GM18520 (cell line): ENCODE measurements at regions not wholly inside any gene's neighbourhood (a gene's known extent, or its start where the extent isn't known, plus 50 kb on each side); places are given as distances from the start of the nearest gene placed in this dataset.
"Not testable (repeated sequence)": the region's sequence is repeated elsewhere in the genome, so short reads cannot be mapped to it uniquely, and the experiment has no call there.

Experiments used
- ATAC-seq: cut with Tn5 transposase; IDR thresholded peaks from one replicate; pipeline ENCODE4 v1.9.1; 2021; ENCODE audit not compliant: unreplicated experiment

DNA sequence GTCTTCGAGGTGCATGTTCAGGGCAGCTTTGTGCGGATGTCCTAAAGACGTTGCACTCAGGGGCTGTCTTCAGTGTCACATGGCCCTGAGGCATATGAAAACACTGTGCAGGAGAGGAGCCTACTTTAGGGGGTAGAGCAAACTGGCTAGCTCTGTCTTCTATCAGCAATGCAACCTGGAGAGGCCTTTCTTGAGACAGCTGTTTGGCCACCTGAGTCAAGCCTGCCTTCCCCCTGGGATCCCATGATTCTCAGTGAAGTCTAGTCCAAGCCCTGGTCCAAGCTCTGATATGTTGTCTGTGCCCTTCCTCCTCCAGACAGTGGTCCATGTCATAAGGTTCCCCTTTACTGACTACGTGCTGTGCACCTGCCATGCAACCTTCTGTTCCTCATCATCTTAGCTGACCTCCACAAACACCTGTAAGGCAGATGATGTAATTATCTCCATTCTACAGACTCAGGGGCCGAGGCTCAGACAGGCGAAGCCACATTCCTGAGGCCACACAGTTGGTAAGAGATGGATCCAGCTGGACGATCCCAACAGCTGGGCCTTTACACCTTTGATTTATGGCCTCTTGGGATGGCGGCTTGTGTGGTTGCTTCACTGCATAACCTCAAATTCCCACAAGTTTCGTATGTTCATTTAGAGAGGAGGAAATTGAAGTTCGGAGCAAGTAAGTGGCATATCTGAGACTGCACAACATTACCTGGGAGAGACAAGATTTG, 109.9 kb downstream of the COPS8 start:
- no peak for ATAC-seq

DNA sequence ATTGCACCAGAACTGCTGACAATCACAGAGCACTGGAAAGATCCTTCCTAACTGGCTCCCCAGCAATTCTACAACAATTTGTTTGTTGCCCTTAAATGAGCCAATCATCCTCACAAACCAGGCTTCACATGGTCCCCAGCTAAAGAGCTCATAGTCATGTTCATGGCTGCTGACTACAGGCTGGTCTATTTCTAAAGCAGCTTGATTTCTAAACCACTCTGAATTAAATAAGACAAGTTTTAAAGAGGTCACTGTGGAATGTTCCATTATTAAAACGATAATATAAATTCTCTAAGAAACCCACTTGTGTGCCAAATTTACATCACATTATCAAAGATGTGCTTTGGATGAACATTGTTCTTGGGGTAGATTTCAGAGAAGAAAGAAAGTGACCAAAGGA, 110.7 kb downstream of the COPS8 start:
- ATAC-seq = no peak

DNA sequence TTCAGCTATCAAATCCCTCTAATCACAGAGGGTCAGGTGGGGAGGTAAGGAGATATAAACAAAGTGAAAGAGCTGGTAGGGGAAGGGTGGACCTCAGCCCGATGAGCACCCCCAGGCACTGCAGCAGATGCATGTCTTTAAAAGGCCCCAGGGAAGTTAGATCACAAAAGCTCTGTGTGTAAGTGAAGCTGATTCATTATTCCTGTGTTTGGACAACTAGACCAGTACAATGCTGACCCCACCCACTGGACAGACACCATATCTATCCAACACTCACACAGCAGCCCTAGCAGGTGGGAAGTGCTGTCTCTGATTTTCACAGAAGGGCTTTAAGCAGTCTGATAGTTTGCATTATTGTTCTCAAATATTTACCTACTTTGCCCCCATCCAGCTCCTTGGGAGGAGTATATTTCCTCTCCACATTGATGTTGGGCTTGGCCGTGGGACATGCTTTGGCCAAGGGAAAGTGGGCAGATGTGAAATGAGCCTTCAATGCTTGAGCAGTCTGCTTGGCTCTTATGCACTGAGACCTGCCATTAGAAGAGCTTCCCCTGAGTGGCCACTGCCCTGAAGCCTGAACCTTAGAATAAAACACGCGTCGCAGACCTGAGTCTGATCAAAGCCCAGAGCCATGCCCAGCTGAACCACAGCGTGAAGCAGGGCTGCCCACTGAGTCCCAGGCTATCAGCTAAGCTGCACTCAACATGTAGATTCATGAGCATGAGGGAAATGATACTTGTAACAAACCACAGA, 111.4 kb downstream of the COPS8 start:
- no peak for ATAC-seq

DNA sequence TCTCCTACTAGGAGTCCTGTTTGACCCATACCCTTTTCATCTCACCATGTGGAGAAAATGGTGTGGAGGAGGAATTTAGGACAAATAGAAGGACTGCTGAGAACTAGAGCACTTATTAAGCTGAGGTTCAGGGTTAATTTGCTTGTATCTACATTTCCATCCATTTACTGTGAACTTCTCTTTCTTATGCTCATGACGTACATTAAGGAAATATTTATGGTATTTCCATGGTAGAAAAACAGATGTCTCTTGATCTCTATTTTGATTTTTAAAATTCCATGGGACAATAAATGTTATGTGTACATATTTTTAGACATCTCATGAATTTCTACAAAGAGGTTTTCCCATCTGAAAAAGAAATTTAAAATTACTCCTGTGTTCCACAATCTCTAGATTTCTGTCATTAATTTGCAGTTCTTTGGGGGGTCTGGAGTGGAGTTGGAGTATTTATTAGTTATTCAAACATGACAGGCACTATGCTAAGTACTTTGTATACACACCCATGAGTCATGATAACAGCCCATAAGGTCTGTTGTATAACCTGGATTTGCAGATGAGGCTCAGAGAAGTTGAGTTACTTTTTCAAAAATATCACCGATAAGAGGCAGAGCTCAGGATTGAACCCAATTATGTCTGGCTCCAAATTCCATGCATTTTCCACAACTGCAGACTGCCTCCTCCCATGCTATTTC, 112.6 kb downstream of the COPS8 start:
- no peak for ATAC-seq

DNA sequence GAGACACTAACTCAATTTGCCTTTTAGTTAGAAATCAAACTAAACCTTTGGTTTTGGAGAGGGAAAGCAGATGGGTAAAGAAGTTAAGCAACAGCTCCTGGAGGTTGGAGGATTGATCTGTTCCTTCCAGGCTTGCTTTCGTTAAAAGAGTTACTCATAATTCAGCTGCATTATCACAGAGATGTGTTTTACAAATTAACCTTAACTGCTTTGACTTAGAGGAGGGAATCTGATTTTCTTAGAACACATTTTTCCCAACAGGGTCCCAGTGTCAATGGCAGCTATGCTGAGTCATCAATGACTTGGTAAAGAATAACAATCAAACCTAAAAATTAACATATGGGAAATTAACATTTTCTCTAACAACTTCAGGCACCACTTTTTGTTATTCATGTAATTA, 113.4 kb downstream of the COPS8 start:
- ATAC-seq = no peak

DNA sequence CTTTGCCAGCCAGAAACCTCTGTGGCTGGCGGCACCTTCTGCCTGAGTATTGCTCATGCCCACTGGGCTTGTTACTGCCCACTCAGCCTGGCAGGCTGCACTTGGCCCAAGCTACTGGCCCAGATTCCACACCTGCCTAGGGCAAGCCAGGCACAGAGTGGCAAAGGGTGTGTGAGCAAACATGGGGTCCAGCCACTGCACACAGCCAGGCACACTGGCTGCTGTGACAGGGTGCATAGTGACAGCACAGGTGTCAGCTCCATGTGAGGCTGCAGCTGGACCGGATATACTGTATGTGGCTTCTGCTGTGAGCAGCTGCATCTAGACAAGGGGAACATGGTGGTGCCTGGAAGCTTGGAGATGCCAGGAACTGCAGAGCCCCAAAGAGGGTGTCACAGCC, 113.9 kb downstream of the COPS8 start:
- ATAC-seq = no peak

DNA sequence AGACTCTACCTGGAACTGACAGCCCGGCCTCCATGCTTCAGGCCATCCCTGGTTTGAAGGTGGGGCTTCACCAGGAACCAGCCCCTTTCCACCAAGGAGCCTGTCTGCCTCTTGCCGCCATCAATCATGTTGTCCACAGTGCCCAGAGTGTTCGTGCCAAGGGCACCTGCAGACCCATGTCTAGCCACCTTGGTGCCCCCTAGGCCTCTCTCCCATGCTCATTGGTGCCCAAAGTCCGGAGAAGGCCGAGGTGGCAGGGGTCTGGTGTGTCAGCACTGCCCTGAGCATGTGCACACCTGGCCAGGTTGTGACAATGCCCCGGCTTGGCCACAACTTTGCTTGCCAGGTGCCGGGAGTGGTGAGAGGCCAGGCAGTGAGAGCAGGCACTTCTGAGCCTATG, 114.8 kb downstream of the COPS8 start:
- no peak for ATAC-seq

DNA sequence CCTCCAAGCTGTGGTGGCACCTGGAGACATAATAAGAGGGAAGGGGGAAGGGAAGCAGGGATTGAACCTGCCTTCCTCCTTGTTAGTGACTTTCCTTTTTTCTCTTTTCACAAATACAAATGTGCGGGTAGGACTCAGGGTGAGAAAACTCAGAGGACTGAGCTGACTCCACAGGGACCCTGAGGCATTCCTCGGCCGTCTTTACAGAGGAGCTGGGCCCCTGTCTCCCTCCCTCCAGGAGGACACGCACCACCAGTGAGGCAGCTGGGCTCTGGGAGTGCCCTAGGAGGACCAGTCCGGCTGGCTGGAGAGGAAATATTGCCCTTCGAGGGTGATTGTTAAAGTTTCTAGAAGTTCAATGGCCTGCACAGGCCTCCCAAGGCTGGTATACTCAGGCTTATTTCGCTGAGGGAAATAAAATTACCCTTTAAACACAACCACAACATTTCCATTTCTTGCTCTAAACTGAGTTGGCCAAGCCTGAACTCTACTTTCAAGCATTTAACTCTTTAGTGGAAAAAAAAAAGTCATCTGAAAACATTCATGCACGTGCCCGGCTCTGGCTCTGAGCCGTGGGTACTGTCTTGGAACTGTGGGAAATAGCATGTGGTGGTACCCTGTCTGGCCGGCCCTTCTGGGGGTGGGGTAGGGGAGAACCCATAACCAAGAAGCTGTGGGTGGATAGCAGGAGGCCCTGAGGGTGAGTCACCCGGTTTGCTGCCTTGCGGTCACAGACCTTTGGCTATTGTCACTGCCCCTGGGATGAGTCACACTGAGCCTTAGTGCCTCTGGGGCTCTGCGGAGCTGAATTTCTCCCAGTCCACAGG, 116.0 kb downstream of the COPS8 start:
- ATAC-seq = peak; percentile 82

DNA sequence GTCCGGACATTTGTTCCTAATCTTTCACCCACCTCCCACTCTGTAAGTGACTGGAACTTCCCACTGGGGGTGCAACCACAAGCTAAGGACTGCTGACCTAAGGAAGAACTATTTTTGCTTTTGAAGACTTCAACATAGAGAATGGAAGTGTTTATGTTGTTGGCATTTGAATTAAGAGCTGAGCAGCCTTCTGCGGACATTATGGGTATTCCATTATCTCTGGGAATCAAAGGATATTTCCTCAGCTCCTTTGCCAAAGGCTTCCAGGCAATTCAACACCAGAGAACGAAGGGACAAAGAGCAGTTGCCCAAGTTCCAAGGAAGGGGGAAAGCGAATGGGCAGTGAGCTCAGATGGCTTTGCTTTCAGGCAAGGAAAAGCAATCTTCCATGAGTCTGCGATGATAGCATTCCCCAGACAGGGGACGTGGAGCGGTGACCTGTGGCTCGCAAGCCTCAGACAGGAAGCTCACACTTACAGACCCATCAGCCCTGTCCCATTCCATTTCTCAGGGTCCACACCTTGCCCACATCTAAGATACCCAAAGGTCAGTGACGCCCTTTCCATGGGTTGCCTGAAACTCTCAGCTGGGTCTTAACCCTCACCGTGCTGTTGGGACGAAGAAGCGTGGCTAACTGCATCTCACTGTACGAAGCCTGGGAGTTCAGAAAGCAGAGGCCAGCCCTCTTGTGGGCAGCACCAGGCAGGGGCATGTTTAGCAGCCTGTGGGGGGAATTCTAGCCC, 116.8 kb downstream of the COPS8 start:
- ATAC-seq = no peak

DNA sequence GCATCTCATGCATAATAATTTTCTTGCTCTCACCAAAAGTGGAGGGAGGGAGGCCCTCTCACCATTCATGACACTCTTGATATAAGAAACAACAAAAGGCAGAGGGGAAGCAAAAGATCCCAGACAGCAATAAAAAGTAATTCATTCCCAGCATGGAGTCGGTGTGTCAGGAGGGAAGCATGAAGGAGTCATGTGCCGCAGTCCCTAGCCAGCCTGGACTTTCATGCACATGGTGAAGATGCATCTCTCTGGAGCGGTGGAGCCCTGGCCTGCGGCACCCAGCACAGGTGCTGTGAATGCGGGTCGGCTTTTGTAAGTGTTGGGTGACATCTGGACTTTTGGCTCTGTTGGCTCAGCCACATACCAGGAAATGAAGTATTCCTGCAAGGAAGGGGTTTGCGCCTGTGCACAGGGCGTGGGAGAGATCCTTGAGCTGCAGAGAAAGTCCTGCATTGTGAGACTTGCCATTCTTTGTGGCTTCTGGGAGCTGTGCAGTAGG, 119.4 kb downstream of the COPS8 start:
- ATAC-seq = no peak

DNA sequence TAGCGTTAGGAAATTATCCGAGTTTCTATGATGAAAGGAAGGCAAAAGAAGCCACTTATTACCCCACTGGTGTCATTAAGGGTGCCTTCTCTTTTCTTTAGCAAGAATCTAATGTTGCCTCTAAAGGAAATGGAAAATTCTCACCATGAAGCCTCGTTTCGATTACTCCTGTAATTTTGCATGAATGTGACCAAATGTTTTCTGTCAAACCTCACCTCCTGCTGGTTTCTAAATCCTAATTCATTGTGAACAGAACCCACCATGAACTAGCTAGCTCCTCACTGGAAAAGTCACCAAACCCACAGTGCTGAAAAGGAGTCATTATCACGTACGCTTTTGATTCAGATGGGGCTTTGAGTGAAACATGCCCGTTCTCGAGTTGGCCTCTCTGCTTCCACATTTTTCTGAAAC, 119.9 kb downstream of the COPS8 start:
- no peak for ATAC-seq

DNA sequence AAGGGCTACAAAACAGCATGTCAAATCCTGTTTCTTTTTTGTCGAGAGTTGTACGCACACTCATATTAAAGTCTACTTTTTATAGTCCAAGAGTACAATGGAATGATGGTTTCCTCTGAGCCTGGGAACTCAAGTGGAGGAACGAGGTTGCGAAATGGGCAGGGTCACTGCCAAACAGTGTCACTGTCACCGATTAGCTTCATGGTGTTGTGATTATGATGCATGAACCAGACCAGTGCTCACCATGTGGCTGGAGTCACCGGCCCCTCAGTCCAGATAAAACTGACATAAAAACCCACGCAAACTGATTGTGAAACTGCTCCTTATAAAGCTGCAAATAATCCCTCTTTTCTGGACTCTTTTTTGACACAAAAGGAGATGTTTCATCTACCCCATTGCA, 122.0 kb downstream of the COPS8 start:
- ATAC-seq = no peak

DNA sequence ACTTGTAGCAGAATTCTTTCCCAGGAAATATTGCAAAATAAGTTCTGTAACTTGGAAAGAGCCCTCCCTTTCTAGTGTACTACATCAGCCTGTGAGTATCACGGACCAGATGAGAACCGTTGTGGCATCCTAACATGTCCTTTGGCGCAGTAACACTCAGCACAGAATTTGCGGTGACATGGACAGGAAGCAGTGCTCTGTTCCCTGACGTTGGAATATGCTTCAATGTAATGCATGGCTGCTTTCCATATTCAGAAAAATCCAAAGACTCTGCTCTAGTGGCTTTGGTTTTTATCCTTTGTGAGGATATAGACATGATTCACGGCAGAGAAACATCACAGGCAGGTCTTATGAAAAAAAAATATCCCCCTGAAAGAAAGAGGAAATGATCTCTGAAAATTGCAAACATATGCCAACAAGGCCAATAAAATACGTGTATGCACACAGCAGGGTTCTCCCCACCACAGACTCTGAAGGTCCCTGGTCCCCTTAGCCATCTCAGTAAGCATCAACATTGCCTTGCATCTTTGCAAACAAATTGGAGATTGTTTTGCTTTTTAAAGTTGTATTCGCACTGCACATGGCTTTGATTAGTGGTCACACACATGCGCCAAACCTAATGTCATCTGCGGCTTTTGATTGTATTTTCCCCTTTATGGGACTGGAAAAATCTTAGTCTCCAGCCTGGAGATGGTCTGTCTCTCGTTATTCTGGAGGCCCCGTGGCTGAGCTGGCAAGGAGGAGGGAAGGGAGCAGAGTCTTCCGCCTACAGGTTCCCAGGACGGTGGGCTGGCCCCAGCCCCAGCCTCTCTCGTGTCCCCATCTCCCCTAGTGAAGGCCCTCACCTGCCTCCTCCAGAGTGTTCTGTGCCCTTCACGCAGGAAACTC, 122.9 kb downstream of the COPS8 start:
- ATAC-seq = no peak

DNA sequence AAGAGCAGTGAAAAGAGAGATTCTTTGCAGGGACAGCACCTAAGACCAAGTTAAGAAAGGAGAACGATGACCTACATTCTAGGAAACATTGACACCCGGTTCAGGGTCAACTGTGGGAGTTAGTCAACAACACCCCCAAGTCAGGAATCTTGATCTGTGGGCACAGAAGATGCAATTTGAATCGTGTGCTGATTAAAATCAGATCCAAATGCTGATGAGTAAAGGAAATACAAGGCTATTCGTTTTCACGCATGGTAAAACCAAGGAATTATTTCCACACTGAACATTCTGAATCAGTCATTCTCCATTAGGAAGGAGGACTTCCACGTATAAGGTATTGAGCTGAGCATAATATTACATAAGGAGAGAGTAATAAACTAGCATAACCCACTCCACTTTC, 124.2 kb downstream of the COPS8 start:
- ATAC-seq = no peak

DNA sequence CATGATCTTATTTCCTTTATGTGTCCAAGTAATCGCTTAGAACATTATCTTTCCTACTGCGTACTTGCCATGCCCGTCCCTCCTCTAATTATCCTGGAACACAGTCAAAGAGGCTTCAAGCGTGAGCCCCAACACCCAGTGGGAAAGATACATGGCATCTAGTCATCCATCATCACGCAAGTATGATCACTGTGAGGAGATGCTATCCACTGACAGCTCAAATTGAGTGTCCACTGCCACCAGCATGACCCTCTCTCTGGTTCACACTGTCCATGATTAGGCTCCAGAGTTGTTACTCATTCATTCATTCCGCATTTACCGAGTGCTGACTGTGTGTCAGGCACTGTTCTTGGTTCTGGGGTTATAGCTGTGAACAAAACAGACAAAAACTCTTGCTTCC, 124.6 kb downstream of the COPS8 start:
- no peak for ATAC-seq

DNA sequence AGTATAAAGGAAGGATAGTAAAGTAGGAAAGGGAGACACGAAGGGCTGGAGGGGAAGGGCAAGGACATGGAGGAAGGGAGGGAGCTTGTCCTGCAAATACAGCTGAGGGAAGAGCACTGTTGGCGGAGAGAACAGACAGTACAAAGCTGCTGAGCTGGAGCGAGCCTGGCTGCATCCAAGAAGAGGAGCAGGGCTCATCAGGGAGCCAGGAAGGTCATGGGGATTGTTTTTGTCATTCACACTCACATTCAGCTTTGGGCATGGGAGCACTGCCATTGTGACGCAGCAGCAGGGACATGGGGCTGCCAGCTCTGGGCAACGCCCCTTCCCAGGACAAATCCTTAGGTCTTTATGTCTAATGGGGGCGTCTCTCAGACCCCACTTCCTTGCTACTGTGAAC, 125.1 kb downstream of the COPS8 start:
- no peak for ATAC-seq

DNA sequence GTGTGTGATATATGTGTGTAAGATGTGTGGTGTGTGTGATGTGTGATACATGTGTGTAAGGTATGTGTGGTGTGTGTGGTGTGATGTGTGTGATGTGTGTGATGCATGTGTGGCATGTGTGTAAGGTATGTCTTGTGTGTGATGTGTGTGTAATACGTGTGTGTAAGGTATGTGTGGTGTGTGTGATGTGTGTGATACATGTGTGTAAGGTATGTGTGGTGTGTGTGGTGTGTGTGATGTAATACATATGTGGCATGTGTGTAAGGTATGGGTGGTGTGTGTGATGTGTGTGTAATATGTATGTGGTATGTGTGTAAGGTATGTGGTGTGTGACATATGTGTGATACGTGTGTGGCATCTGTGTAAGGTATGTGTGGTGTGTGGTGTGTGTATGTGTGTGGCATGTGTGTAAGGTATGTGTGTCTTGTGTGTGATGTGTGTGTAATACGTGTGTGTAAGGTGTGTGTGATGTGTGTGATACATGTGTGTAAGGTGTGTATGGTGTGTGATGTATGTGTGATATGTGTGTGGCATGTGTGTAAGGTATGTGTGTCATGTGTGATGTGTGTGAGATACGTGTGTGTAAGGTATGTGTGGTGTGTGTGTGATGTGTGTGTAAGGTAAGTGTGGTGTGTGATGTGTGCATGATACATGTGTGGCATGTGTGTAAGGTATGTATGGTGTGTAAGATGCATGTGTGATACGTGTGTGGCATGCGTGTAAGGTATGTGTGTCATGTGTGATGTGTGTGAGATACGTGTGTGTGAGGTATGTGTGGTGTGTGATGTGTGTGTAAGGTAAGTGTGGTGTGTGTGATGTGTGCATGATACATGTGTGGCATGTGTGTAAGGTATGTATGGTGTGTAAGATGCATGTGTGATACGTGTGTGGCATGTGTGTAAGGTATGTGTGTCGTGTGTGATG, 126.9 kb downstream of the COPS8 start:
- not testable (repeated sequence) for ATAC-seq

DNA sequence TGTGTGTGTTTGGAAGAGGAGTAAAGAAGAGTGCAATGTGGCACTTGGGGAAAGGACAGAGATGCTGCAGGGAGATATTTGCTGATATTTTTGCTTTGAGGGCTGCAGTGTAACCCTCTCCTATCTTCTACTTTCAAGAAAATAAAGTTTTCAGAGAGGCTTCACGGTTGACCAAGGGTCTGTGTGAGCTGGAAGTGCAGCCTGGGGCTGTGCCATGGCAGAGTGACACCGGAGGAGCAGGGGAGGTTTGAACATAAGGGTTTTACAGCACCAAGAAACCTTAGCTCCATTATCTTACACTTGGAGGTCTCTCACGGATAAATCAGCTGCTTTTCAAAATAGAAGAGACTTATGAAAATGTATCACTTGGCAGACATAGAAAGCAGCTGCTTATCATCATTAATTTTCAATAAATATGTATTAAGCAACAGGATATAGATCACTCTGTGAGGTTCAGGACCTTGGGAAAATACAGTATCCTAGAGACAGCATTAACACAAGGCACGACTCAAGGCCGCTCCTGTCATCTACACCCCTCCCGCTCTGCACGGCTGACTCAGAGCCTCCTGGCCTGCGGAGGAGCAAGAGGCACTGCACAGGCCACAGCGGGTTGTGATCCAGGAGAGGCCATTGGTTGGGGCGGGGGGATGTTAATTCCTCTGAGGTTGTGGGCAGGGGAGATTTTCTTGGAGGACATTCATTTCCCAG, 127.8 kb downstream of the COPS8 start:
- no peak for ATAC-seq
